PFSK-1 (cell line): ENCODE measurements at regions not wholly inside any gene's neighbourhood (a gene's known extent, or its start where the extent isn't known, plus 50 kb on each side); places are given as distances from the start of the nearest gene placed in this dataset.

ENCODE experiments used
- FOXP2 ChIP-seq: optimal IDR thresholded peaks from 2 replicates; pipeline ENCODE3; 2011; ENCODE audit warnings: borderline replicate concordance, control low read depth, inconsistent platforms; ENCODE audit not compliant: insufficient read depth; ENCODE audit errors: extremely low read length, extremely low read depth
- POLR2AphosphoS5 ChIP-seq: IDR thresholded peaks from 2 replicates; pipeline ENCODE4 v1.6.1; 2012; ENCODE audit warnings: low read depth, mild to moderate bottlenecking, control low read depth, low read length, moderate library complexity
- SIN3A ChIP-seq: IDR thresholded peaks from 2 replicates; pipeline ENCODE4 v1.6.1; 2012; ENCODE audit warnings: mild to moderate bottlenecking, low read length, moderate library complexity, borderline replicate concordance; ENCODE audit not compliant: insufficient read depth
- TAF1 ChIP-seq: IDR thresholded peaks from 2 replicates; pipeline ENCODE4 v1.6.1; 2012; ENCODE audit warnings: low read length, control low read depth, borderline replicate concordance; ENCODE audit not compliant: insufficient read depth
- TF ChIP-seq, protein P1 (sequence below), 2 experiments: IDR thresholded peaks; 2 replicates each; pipeline versions ENCODE4 v1.6.1 to v1.8.0; 2011 to 2012; ENCODE audit warnings: low read depth in 2 of 2, low read length in 2 of 2, control low read depth in 1 of 2, inconsistent platforms in 1 of 2, mild to moderate bottlenecking in 1 of 2, moderate library complexity in 1 of 2; ENCODE audit not compliant: insufficient read depth in 1 of 2

DNA sequence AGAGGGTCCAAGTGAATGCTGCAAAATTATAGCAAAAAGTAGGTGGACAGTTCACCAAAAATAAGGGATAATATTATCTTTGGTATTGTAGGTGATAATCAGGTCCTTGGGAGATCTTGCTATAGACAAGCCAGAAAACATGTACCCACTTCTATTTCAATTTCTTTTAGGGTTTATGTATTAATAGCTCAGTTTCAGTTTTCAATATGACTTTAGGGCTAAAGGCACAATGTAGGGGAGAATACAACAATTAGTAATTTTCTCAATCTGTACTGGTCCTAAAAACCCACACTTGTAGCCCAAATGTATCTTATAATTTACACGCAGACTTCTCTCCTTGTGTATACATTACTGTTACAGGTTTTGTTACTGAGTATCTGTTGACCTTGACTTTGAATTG is 307.0 kb upstream of the ID4 start:
- TF ChIP-seq POLR2AphosphoS5 (no peak), SIN3A (no peak), TAF1 (no peak), FOXP2 (no peak)
- TF ChIP-seq, protein P1, sequence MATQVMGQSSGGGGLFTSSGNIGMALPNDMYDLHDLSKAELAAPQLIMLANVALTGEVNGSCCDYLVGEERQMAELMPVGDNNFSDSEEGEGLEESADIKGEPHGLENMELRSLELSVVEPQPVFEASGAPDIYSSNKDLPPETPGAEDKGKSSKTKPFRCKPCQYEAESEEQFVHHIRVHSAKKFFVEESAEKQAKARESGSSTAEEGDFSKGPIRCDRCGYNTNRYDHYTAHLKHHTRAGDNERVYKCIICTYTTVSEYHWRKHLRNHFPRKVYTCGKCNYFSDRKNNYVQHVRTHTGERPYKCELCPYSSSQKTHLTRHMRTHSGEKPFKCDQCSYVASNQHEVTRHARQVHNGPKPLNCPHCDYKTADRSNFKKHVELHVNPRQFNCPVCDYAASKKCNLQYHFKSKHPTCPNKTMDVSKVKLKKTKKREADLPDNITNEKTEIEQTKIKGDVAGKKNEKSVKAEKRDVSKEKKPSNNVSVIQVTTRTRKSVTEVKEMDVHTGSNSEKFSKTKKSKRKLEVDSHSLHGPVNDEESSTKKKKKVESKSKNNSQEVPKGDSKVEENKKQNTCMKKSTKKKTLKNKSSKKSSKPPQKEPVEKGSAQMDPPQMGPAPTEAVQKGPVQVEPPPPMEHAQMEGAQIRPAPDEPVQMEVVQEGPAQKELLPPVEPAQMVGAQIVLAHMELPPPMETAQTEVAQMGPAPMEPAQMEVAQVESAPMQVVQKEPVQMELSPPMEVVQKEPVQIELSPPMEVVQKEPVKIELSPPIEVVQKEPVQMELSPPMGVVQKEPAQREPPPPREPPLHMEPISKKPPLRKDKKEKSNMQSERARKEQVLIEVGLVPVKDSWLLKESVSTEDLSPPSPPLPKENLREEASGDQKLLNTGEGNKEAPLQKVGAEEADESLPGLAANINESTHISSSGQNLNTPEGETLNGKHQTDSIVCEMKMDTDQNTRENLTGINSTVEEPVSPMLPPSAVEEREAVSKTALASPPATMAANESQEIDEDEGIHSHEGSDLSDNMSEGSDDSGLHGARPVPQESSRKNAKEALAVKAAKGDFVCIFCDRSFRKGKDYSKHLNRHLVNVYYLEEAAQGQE (IDR thresholded peaks at IDR 0.05; ENCODE audit: insufficient read depth in 1 of 2, low read depth in 2 of 2, low read length in 2 of 2): no peak

DNA sequence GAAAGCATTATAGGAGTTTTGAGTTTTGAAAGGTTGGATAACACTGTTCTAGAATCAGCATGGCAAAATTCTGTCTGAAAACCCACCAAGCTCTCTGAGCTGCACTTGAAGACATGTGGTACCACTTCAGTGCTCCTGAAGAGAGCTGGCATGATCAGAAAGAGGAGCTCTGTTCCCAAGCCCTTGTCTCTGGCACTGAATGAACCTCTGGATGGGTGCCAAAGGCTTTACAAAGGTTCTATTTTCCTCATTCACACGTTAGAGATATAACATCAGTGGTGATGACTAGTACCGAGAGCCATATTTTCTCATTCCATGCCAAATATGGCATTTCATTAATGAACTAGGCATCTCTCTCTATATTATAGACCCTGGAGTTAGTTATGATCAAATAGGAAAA is 301.8 kb upstream of the ID4 start:
- TF ChIP-seq POLR2AphosphoS5: no peak
- TF ChIP-seq, protein P1 (IDR thresholded peaks at IDR 0.05; ENCODE audit: insufficient read depth in 1 of 2, low read depth in 2 of 2, low read length in 2 of 2): no peak
- no peak for TF ChIP-seq SIN3A
- no peak for TF ChIP-seq TAF1
- TF ChIP-seq FOXP2: no peak

DNA sequence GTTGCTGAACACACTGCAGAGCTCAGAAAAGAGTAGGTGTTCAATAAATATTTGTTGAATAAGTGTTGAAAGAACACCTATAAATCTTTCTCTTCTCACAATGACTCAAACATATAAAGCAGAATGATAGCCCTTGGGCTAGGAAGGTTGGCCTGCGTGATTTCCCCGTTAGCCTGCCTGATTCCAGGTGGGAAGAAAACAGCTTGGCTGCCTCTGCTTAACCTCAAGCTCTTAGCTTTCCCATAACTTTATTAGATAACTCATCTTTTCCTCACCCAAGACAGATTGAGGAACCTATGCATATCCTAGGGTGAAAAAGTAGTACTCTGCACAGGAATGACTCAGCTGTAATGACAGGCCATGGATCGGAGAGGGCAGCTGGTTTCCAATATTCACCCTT is 300.3 kb upstream of the ID4 start:
- TF ChIP-seq TAF1 (no peak), POLR2AphosphoS5 (no peak), FOXP2 (no peak), SIN3A (no peak)
- TF ChIP-seq, protein P1 (IDR thresholded peaks at IDR 0.05; ENCODE audit: insufficient read depth in 1 of 2, low read depth in 2 of 2, low read length in 2 of 2): no peak

DNA sequence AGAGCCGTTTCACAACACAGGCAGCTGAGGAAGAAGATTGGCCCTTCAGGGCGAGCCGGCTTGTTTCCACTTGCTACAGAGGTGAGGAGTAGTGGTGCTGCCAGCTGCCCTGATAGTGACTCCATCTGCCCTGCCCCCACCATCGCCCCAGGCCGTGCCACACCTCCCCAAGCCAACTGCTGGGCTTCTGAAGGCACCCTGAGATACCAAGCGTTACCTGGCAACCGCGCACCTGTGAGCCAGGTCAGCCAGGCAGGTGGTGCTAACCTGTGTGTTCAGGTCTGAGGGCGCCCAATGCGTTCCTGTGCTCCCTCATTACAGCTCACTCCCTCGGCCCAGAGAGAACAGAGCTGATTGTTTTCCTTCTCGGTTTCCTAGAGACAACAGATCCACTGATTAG is 299.1 kb upstream of the ID4 start:
- TF ChIP-seq POLR2AphosphoS5 (no peak), SIN3A (no peak), FOXP2 (no peak), TAF1 (no peak)
- TF ChIP-seq, protein P1 (IDR thresholded peaks at IDR 0.05; ENCODE audit: insufficient read depth in 1 of 2, low read depth in 2 of 2, low read length in 2 of 2): no peak

DNA sequence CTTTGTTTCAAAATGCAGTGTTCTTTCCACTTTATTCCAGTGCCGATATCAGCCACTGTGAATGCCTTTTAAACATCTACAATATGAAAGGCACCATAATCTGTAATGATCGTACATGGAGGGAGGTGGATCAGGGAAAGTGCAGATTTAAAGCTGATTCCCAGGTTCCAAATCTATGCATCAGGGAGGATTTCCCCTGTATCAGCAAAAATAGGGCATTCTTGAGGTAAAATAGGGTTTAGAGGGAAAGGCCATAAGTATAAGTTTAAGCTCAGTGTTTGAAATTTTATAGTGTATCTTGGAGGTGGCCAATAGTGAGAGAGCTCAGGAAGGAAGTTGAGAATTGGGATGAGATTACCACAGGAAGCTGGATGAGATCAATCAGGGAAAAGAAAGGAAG is 289.7 kb upstream of the ID4 start:
- TF ChIP-seq POLR2AphosphoS5: no peak
- no peak for TF ChIP-seq SIN3A
- no peak for TF ChIP-seq TAF1
- TF ChIP-seq FOXP2: no peak
- TF ChIP-seq, protein P1 (IDR thresholded peaks at IDR 0.05; ENCODE audit: insufficient read depth in 1 of 2, low read depth in 2 of 2, low read length in 2 of 2): no peak
